Neural cell (in vitro differentiated cells): ENCODE measurements at regions not wholly inside any gene's neighbourhood (a gene's known extent, or its start where the extent isn't known, plus 50 kb on each side); places are given as distances from the start of the nearest gene placed in this dataset.

Experiments
- H2AFZ ChIP-seq: fragments of 200-600, 300-800 bp; sonication (generic), shearing (Covaris generic); 2 replicates; pipeline ENCODE4 v1.6.0; 2014; ENCODE audit warnings: low read depth, mild to moderate bottlenecking, antibody characterized with exemption, low read length, moderate library complexity
- H3F3A ChIP-seq: fragments of 200-600 bp; shearing (Covaris generic); 2 replicates; pipeline ENCODE4 v1.6.1; 2016; ENCODE audit warnings: mild to moderate bottlenecking, moderate library complexity, mixed read lengths, antibody characterized with exemption, low read length; ENCODE audit not compliant: insufficient read depth, poor library complexity, severe bottlenecking
- H3K27ac ChIP-seq: fragments of 200-600, 300-800 bp; sonication (generic), shearing (Covaris generic); 2 replicates; pipeline ENCODE4 v1.5.1; 2014; ENCODE audit warnings: mild to moderate bottlenecking, low read length, moderate library complexity
- H3K27me3 ChIP-seq: fragments of 300-800, 200-600 bp; sonication (generic), shearing (Covaris generic); 2 replicates; pipeline ENCODE4 v1.6.0; 2014; ENCODE audit warnings: mild to moderate bottlenecking, low read depth, low read length, moderate library complexity; ENCODE audit not compliant: insufficient read depth
- H3K36me3 ChIP-seq: fragments of 300-800, 200-600 bp; sonication (generic), shearing (Covaris generic); 2 replicates; pipeline ENCODE4 v1.5.1; 2014; ENCODE audit warnings: mild to moderate bottlenecking, antibody characterized with exemption, low read length, moderate library complexity; ENCODE audit not compliant: insufficient read depth
- H3K4me2 ChIP-seq: fragments of 300-800, 200-600 bp; sonication (generic), shearing (Covaris generic); 2 replicates; pipeline ENCODE4 v1.6.0; 2014; ENCODE audit warnings: mild to moderate bottlenecking, low read length
- H3K4me3 ChIP-seq: fragments of 300-800, 200-600 bp; sonication (generic), shearing (Covaris generic); 2 replicates; pipeline ENCODE4 v1.5.1; 2014; ENCODE audit warnings: mild to moderate bottlenecking, low read length, moderate library complexity
- H3K79me2 ChIP-seq: fragments of 200-600 bp; shearing (Covaris generic); replicated peaks from 2 replicates; pipeline ENCODE4 v1.6.0; 2014; ENCODE audit warnings: mild to moderate bottlenecking, low read length, moderate library complexity; ENCODE audit not compliant: insufficient read depth
- H3K9ac ChIP-seq: fragments of 300-800, 200-600 bp; sonication (generic), shearing (Covaris generic); 2 replicates; pipeline ENCODE4 v1.6.1; 2016; ENCODE audit warnings: mild to moderate bottlenecking, low read length, mixed read lengths
- H3K9me2 ChIP-seq: fragments of 200-600 bp; shearing (Covaris generic); 2 replicates; pipeline ENCODE4 v1.6.1; 2016; ENCODE audit warnings: mild to moderate bottlenecking, low read length, mixed read lengths; ENCODE audit not compliant: insufficient read depth
- H3K9me3 ChIP-seq: fragments of 200-600, 300-800 bp; sonication (generic), shearing (Covaris generic); 2 replicates; pipeline ENCODE4 v1.6.1; 2016; ENCODE audit warnings: mild to moderate bottlenecking, mixed run types, low read length, moderate library complexity, mixed read lengths
- H4K20me1 ChIP-seq: fragments of 200-600 bp; shearing (Covaris generic); 2 replicates; pipeline ENCODE4 v1.6.1; 2016; ENCODE audit warnings: mild to moderate bottlenecking, mixed run types; ENCODE audit not compliant: insufficient read depth
- CTCF ChIP-seq: fragments of 450-650 bp; IDR thresholded peaks from 2 replicates; pipeline ENCODE4 v1.5.1; 2014; ENCODE audit warnings: antibody characterized with exemption, mild to moderate bottlenecking, moderate library complexity; ENCODE audit not compliant: poor library complexity, severe bottlenecking
- EP300 ChIP-seq: fragments of 450-650 bp; conservative IDR thresholded peaks from 2 replicates; pipeline ENCODE4 v1.6.1; 2014; ENCODE audit warnings: antibody characterized with exemption, mild to moderate bottlenecking, moderate library complexity; ENCODE audit not compliant: poor library complexity, severe bottlenecking
- EZH2 ChIP-seq: fragments of 200-600, 300-800 bp; shearing (Covaris generic), sonication (generic); IDR thresholded peaks from 2 replicates; pipeline ENCODE4 v1.6.1; 2014; ENCODE audit warnings: antibody characterized with exemption, low read length, borderline replicate concordance, mild to moderate bottlenecking; ENCODE audit not compliant: insufficient read depth, poor library complexity, severe bottlenecking
- MXI1 ChIP-seq: fragments of 450-650 bp; conservative IDR thresholded peaks from 2 replicates; pipeline ENCODE4 v1.6.1; 2014; ENCODE audit warnings: antibody characterized with exemption, mild to moderate bottlenecking; ENCODE audit not compliant: poor library complexity, severe bottlenecking
- POLR2AphosphoS5 ChIP-seq: IDR thresholded peaks from 2 replicates; pipeline ENCODE4 v1.6.1; 2012
- RAD21 ChIP-seq: fragments of 450-650 bp; conservative IDR thresholded peaks from 2 replicates; pipeline ENCODE4 v1.6.1; 2014; ENCODE audit warnings: antibody characterized with exemption, mild to moderate bottlenecking, moderate library complexity
- REST ChIP-seq: IDR thresholded peaks from 2 replicates; pipeline ENCODE4 v1.6.1; 2012; ENCODE audit warnings: borderline replicate concordance
- SMC3 ChIP-seq: fragments of 450-650 bp; conservative IDR thresholded peaks from 2 replicates; pipeline ENCODE4 v1.6.1; 2014; ENCODE audit warnings: antibody characterized with exemption, mild to moderate bottlenecking, moderate library complexity; ENCODE audit not compliant: poor library complexity
- TAF1 ChIP-seq: IDR thresholded peaks from 2 replicates; pipeline ENCODE4 v1.6.1; 2012; ENCODE audit warnings: low read depth

- no peaks in the 10 kb centered on the region for H3K9me2 ChIP-seq
- H3K27ac ChIP-seq = no peak overlapping the region
- no peak overlapping the region for H2AFZ ChIP-seq
- no peaks in the 10 kb centered on the region for H4K20me1 ChIP-seq
- peaks cover 5% of the 10 kb centered on the region for H3K9me3 ChIP-seq
- TF ChIP-seq EP300 (no peak), REST (no peak), SMC3 (no peak), POLR2AphosphoS5 (no peak), MXI1 (no peak), RAD21 (no peak), TAF1 (no peak), CTCF (no peak)
- no peak overlapping the region for H3K4me2 ChIP-seq
- H3K36me3 ChIP-seq = no peaks in the 10 kb centered on the region
- H3K4me3 ChIP-seq = no peak overlapping the region
- no peaks in the 10 kb centered on the region for H3F3A ChIP-seq
- no peak overlapping the region for H3K9ac ChIP-seq
- no peaks in the 10 kb centered on the region for H3K79me2 ChIP-seq
- H3K27me3 ChIP-seq = no peaks in the 10 kb centered on the region
Measured at GRCh38 chr21:29396951-29397455, 98.3 kb downstream of the BACH1 start.

GRCh38 chr21:29403301-29403700 is 104.6 kb downstream of the BACH1 start:
- no peaks in the 10 kb centered on the region for H3K79me2 ChIP-seq

More at GRCh38 chr21:29403301-29403700, 104.6 kb downstream of the BACH1 start:
- Histone ChIP-seq H3K9me2 (no peaks in the 10 kb centered on the region), H3K9ac (no peak overlapping the region), H3K27me3 (no peaks in the 10 kb centered on the region), H3K9me3 (peaks cover 5% of the 10 kb centered on the region), H3F3A (no peaks in the 10 kb centered on the region), H2AFZ (no peak overlapping the region), H3K27ac (no peak overlapping the region), H3K4me3 (no peak overlapping the region), H4K20me1 (no peaks in the 10 kb centered on the region), H3K4me2 (no peak overlapping the region), H3K36me3 (no peaks in the 10 kb centered on the region)
- TF ChIP-seq SMC3 (no peak), CTCF (no peak), REST (no peak), POLR2AphosphoS5 (no peak), RAD21 (no peak), TAF1 (no peak), MXI1 (no peak), EZH2 (no peak), EP300 (no peak)
